AG09319 (cell line): ENCODE measurements at regions not wholly inside any gene's neighbourhood (a gene's known extent, or its start where the extent isn't known, plus 50 kb on each side); places are given as distances from the start of the nearest gene placed in this dataset.

ENCODE experiments used
- DNase-seq: peaks from one replicate; pipeline ENCODE4 v3.0.0-alpha.2; 2010; ENCODE audit warnings: low read depth; ENCODE audit errors: extremely low read depth
- TF ChIP-seq, protein P1 (sequence below): IDR thresholded peaks from 2 replicates; pipeline ENCODE4 v1.5.1; 2011; ENCODE audit warnings: low read depth, mild to moderate bottlenecking, inconsistent platforms, low read length, moderate library complexity

DNA sequence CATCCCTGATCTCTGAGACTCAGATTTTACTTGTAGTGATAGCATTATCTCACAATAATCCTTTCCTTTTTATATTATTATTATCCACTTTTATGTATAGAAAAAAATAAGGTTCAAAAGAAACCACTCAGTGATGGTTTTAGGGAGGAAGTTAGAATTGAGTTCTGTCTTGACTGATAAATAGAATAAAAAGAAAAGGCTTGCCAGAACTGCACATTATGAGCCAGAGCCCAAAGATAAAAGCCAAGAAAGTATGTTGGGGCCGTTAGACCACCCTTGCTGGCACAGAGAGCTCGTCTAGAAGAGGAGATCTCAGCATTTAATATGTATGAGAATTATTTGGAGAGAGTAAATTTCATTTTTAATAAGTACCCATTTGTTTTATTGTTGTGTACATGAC lies 103.2 kb downstream of the TSPAN8 start:
- DNase-seq: no peak
- TF ChIP-seq, protein P1, sequence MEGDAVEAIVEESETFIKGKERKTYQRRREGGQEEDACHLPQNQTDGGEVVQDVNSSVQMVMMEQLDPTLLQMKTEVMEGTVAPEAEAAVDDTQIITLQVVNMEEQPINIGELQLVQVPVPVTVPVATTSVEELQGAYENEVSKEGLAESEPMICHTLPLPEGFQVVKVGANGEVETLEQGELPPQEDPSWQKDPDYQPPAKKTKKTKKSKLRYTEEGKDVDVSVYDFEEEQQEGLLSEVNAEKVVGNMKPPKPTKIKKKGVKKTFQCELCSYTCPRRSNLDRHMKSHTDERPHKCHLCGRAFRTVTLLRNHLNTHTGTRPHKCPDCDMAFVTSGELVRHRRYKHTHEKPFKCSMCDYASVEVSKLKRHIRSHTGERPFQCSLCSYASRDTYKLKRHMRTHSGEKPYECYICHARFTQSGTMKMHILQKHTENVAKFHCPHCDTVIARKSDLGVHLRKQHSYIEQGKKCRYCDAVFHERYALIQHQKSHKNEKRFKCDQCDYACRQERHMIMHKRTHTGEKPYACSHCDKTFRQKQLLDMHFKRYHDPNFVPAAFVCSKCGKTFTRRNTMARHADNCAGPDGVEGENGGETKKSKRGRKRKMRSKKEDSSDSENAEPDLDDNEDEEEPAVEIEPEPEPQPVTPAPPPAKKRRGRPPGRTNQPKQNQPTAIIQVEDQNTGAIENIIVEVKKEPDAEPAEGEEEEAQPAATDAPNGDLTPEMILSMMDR: no peak

DNA sequence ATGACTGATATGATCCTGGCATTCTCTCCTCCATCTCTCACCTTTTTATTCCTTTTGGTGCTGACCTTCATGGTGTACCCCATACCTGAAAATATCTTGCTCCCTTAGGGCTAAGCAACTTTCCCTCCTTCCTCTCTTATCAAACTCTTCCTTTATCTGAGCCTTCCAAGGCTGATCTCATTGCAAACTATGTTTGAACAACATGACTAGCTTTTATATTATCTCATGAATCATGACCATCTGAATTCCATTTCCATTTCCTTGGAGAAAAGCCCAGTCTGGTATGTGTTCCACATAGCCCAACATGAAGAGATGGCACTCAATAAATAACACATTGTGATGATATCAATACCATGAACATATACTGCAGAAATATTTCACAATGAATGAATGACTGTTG lies 111.6 kb downstream of the TSPAN8 start:
- DNase-seq: peak; percentile 25
- TF ChIP-seq, protein P1: no peak

DNA sequence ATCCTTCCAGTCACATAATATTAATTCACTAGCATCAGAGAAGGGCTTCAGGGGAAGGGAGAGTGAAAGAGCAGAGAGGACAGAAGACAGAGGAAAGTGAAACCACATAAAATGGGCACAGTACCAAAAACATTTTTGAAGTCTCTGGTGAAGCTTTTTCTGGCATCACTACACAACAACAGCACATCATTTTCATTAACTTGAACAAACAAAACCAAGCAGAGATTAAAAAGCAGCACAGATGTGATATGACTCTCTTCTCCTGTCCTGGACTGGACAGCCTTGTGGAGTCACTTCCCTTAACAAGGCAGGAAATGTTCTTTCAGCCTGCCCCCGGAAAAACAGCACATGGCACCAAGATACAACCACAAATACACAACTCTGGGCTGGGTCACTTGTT lies 112.0 kb downstream of the TSPAN8 start:
- peak; percentile 56 for DNase-seq
- TF ChIP-seq, protein P1: no peak

GRCh38 chr12:71041476-71041875 lies 116.3 kb downstream of the TSPAN8 start:
- TF ChIP-seq, protein P1: no peak
- no peak for DNase-seq

DNA sequence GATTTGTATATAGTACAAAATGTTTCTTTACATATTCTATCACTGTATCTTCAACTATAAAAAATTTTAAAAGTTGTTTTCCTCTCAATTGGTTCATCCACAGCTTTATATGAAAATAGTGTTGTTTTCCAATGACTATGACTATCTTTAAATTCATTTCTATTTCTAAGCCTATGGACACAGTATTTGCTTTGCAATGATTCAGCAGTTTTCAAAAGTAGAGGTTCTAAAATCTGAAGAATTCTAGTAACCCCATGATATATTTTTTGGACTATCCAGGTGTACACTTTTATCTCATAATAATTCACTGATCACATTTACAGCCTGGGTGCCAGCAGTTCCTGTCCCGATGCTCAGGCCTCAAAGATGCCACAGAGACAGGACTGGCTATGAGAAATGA lies 118.4 kb upstream of the PTPRR start:
- TF ChIP-seq, protein P1: no peak
- no peak for DNase-seq

- TF ChIP-seq, protein P1: no peak
- no peak for DNase-seq
Observed at GRCh38 chr12:71036526-71036925, 116.0 kb upstream of the PTPRR start.

DNA sequence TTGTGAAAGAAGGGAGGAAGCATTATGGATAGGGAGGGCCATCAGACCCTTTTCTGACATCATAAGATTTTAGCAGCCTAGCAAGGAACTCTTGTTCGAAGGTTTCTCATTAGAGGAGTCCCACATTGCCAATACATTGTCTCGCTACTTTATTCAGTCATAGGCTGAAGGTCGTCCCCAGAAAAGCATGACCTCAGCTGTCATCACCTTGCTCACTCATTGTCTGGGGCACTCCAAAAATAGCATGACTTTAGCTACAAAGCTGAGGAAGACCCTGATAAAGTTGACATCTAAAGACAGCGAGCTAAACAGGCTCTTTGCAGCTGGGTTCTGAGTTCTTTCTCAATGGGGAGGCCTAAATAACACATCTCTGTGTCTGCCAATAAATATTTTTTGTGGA lies 112.4 kb upstream of the PTPRR start:
- TF ChIP-seq, protein P1: no peak
- DNase-seq: no peak

DNA sequence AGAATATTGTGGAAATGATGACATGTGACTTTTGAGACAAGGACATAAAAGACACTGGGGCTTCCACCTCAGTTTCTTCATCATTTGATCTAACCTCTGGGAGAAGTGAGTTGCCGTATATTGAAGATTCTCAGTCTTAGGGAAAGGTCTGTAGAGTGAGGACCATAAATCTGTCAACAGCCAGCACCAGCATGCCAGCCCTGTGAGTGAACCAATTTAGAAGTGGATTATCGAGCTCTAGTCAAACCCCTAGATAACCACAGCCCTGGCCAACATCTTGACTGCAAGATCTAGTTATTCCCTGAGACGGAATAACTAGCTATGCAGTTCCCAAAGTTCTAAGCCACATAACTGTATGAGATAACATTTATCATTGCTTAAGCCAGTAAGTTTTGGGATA lies 108.8 kb upstream of the PTPRR start:
- DNase-seq: no peak
- TF ChIP-seq, protein P1: no peak
